GM21515 (cell line): ENCODE measurements at regions not wholly inside any gene's neighbourhood (a gene's known extent, or its start where the extent isn't known, plus 50 kb on each side); places are given as distances from the start of the nearest gene placed in this dataset.

Experiments
- ATAC-seq: cut with Tn5 transposase; IDR thresholded peaks from one replicate; pipeline ENCODE4 v1.9.1; 2021; ENCODE audit not compliant: unreplicated experiment

- no peak for ATAC-seq
Measured at GRCh38 chr12:4108803-4109345, 164.7 kb upstream of the CCND2 start.

- no peak for ATAC-seq
Measured at GRCh38 chr12:4107911-4108697, 165.5 kb upstream of the CCND2 start.

GRCh38 chr12:4107436-4107878 is 166.1 kb upstream of the CCND2 start:
- peak; percentile 72 for ATAC-seq

- ATAC-seq: no peak
Measured at GRCh38 chr12:4106621-4107020, 166.9 kb upstream of the CCND2 start.

- no peak for ATAC-seq
Measured at GRCh38 chr12:4104722-4105244, 168.8 kb upstream of the CCND2 start.

- ATAC-seq: no peak
Measured at GRCh38 chr12:4099276-4099675, 174.3 kb upstream of the CCND2 start.

GRCh38 chr12:4091016-4091743 is 182.4 kb upstream of the CCND2 start:
- no peak for ATAC-seq

GRCh38 chr12:4089956-4090355 is 183.6 kb upstream of the CCND2 start:
- no peak for ATAC-seq

GRCh38 chr12:4089121-4089606 is 184.4 kb upstream of the CCND2 start:
- no peak for ATAC-seq

- ATAC-seq: no peak
Measured at GRCh38 chr12:4088451-4088850, 185.1 kb upstream of the CCND2 start.

- no peak for ATAC-seq
Measured at GRCh38 chr12:4086481-4086880, 187.1 kb upstream of the CCND2 start.

GRCh38 chr12:4084573-4084972 is 189.0 kb upstream of the CCND2 start:
- ATAC-seq: no peak

- ATAC-seq: no peak
Measured at GRCh38 chr12:4082809-4083403, 190.7 kb upstream of the CCND2 start.

- no peak for ATAC-seq
Measured at GRCh38 chr12:4080213-4080612, 193.3 kb upstream of the CCND2 start.

- no peak for ATAC-seq
Measured at GRCh38 chr12:4074129-4074528, 199.4 kb upstream of the CCND2 start.

- no peak for ATAC-seq
Measured at GRCh38 chr12:4069670-4070010, 196.4 kb upstream of the PARP11 start.

GRCh38 chr12:4068981-4069669 is 195.9 kb upstream of the PARP11 start:
- no peak for ATAC-seq

GRCh38 chr12:4064008-4064407 is 190.8 kb upstream of the PARP11 start:
- no peak for ATAC-seq

- ATAC-seq: no peak
Measured at GRCh38 chr12:4059898-4060568, 186.8 kb upstream of the PARP11 start.
